DMS79 treated with DMSO at 0.1 percent for 48 hours (cell line): ENCODE measurements at regions not wholly inside any gene's neighbourhood (a gene's known extent, or its start where the extent isn't known, plus 50 kb on each side); places are given as distances from the start of the nearest gene placed in this dataset.

Experiments used
- DNase-seq: peaks from one replicate; lab custom pipeline; 2025; lab: John Stamatoyannopoulos, UW

- DNase-seq = no peak
Measured at GRCh38 chr14:101483829-101484228, 77.5 kb upstream of the DIO3 start.

GRCh38 chr14:101489092-101489760, 72.1 kb upstream of the DIO3 start:
- no peak for DNase-seq

- DNase-seq = no peak
Measured at GRCh38 chr14:101490771-101491170, 70.5 kb upstream of the DIO3 start.

- DNase-seq = no peak
Measured at GRCh38 chr14:101491841-101492240, 69.5 kb upstream of the DIO3 start.

GRCh38 chr14:101492716-101493115, 68.6 kb upstream of the DIO3 start:
- no peak for DNase-seq

GRCh38 chr14:101494826-101495225, 66.5 kb upstream of the DIO3 start:
- DNase-seq = no peak

- DNase-seq = no peak
Measured at GRCh38 chr14:101495284-101495683, 66.0 kb upstream of the DIO3 start.

GRCh38 chr14:101495827-101496775, 65.2 kb upstream of the DIO3 start:
- no peak for DNase-seq

GRCh38 chr14:101496776-101497683, 64.3 kb upstream of the DIO3 start:
- no peak for DNase-seq

- no peak for DNase-seq
Measured at GRCh38 chr14:101497684-101498525, 63.4 kb upstream of the DIO3 start.

GRCh38 chr14:101498526-101498860, 62.8 kb upstream of the DIO3 start:
- DNase-seq = no peak

- no peak for DNase-seq
Measured at GRCh38 chr14:101499080-101499479, 62.2 kb upstream of the DIO3 start.

GRCh38 chr14:101499513-101499912, 61.8 kb upstream of the DIO3 start:
- DNase-seq = no peak

GRCh38 chr14:101500061-101500460, 61.2 kb upstream of the DIO3 start:
- DNase-seq = no peak

GRCh38 chr14:101500681-101501080, 60.6 kb upstream of the DIO3 start:
- no peak for DNase-seq

- peak; percentile 35 for DNase-seq
Measured at GRCh38 chr14:101501341-101501740, 60.0 kb upstream of the DIO3 start.

GRCh38 chr14:101501858-101502615, 59.3 kb upstream of the DIO3 start:
- no peak for DNase-seq

- DNase-seq = no peak
Measured at GRCh38 chr14:101502761-101503392, 58.4 kb upstream of the DIO3 start.

- no peak for DNase-seq
Measured at GRCh38 chr14:101503431-101504095, 57.7 kb upstream of the DIO3 start.
